ENCODE measurements at regions not wholly inside any gene's neighbourhood (a gene's known extent, or its start where the extent isn't known, plus 50 kb on each side); places are given as distances from the start of the nearest gene placed in this dataset.

GRCh38 chr2:224114428-224114827, 75.3 kb upstream of the SERPINE2 start:
- TF ChIP-seq CTCF (IDR thresholded peaks at IDR 0.05) (no peak), POLR2A (IDR thresholded peaks at IDR 0.05) (no peak)

Data from lower leg skin (tissue), 3 donors.